ENCODE measurements at regions not wholly inside any gene's neighbourhood (a gene's known extent, or its start where the extent isn't known, plus 50 kb on each side); places are given as distances from the start of the nearest gene placed in this dataset.

DNA sequence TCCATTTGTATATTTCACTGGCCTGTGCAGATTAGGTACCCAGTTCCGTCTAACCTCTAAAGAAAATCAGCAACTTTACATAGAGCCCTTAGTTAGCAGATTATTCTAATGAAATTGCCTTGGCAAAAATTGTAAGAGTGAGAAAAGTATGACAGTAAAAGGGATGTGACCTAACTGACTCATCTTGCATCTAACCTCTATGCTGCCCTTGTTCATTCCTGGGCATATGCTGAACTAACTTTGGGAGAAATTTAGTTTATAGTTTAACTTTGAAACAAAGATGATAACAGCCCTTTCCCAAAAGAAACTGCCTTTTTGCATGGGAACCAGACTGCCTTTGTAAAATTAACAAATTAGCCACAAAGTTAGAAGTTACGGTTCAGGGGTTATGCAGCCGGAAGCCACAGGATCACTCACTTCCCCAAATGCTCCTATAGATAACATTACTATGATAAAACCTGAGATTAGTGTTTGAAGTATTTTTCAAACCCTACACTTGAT lies 839.8 kb upstream of the ALCAM start:
- H3K4me3 ChIP-seq (ENCODE audit: low read length): no peak overlapping the region
- TF ChIP-seq, protein P1, sequence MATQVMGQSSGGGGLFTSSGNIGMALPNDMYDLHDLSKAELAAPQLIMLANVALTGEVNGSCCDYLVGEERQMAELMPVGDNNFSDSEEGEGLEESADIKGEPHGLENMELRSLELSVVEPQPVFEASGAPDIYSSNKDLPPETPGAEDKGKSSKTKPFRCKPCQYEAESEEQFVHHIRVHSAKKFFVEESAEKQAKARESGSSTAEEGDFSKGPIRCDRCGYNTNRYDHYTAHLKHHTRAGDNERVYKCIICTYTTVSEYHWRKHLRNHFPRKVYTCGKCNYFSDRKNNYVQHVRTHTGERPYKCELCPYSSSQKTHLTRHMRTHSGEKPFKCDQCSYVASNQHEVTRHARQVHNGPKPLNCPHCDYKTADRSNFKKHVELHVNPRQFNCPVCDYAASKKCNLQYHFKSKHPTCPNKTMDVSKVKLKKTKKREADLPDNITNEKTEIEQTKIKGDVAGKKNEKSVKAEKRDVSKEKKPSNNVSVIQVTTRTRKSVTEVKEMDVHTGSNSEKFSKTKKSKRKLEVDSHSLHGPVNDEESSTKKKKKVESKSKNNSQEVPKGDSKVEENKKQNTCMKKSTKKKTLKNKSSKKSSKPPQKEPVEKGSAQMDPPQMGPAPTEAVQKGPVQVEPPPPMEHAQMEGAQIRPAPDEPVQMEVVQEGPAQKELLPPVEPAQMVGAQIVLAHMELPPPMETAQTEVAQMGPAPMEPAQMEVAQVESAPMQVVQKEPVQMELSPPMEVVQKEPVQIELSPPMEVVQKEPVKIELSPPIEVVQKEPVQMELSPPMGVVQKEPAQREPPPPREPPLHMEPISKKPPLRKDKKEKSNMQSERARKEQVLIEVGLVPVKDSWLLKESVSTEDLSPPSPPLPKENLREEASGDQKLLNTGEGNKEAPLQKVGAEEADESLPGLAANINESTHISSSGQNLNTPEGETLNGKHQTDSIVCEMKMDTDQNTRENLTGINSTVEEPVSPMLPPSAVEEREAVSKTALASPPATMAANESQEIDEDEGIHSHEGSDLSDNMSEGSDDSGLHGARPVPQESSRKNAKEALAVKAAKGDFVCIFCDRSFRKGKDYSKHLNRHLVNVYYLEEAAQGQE (IDR thresholded peaks at IDR 0.05; ENCODE audit: borderline replicate concordance): no peak
- TF ChIP-seq POLR2AphosphoS5 (IDR thresholded peaks at IDR 0.05) (no peak), EP300 (conservative IDR thresholded peaks at IDR 0.05; ENCODE audit: poor library complexity, severe bottlenecking) (no peak), TAF1 (IDR thresholded peaks at IDR 0.05; ENCODE audit: low read depth) (no peak), RAD21 (conservative IDR thresholded peaks at IDR 0.05) (no peak), EZH2 (IDR thresholded peaks at IDR 0.05; ENCODE audit: borderline replicate concordance, insufficient read depth, low read length, poor library complexity, severe bottlenecking) (no peak), SMC3 (conservative IDR thresholded peaks at IDR 0.05; ENCODE audit: poor library complexity) (no peak), MXI1 (conservative IDR thresholded peaks at IDR 0.05; ENCODE audit: poor library complexity, severe bottlenecking) (no peak)
- TF ChIP-seq, protein P2, sequence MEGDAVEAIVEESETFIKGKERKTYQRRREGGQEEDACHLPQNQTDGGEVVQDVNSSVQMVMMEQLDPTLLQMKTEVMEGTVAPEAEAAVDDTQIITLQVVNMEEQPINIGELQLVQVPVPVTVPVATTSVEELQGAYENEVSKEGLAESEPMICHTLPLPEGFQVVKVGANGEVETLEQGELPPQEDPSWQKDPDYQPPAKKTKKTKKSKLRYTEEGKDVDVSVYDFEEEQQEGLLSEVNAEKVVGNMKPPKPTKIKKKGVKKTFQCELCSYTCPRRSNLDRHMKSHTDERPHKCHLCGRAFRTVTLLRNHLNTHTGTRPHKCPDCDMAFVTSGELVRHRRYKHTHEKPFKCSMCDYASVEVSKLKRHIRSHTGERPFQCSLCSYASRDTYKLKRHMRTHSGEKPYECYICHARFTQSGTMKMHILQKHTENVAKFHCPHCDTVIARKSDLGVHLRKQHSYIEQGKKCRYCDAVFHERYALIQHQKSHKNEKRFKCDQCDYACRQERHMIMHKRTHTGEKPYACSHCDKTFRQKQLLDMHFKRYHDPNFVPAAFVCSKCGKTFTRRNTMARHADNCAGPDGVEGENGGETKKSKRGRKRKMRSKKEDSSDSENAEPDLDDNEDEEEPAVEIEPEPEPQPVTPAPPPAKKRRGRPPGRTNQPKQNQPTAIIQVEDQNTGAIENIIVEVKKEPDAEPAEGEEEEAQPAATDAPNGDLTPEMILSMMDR (IDR thresholded peaks at IDR 0.05; ENCODE audit: poor library complexity, severe bottlenecking): no peak

DNA sequence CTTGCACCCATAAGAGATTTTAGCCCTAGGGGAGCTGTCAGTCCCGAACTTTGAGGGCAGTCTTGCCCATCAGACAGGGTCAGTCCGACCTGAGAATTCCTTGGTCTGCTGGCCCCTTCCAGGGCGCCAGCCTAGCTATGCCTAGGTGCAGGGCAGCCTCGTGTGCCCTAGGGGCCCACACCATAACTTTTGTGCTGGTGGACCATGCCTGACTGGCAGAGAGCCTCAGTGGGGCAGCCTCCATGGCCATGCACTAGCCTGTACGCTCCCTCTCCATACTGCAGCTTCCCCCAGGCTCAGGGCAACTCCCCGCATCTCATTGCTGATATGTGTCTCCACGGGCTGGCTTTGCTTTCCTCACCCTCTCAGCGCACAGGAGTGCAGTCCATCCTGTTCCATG lies 835.8 kb upstream of the ALCAM start:
- Histone ChIP-seq H3K27ac (ENCODE audit: low read length) (no peak overlapping the region), H3K4me2 (ENCODE audit: low read length) (no peak overlapping the region), H3K27me3 (ENCODE audit: insufficient read depth, low read depth, low read length) (no peaks in the 10 kb centered on the region), H3K79me2 (replicated peaks; ENCODE audit: insufficient read depth, low read length) (no peaks in the 10 kb centered on the region), H3K9ac (ENCODE audit: low read length) (no peak overlapping the region), H3K36me3 (ENCODE audit: insufficient read depth, low read length) (no peaks in the 10 kb centered on the region), H3K4me3 (ENCODE audit: low read length) (no peak overlapping the region), H4K20me1 (ENCODE audit: insufficient read depth) (no peaks in the 10 kb centered on the region), H2AFZ (ENCODE audit: low read depth, low read length) (no peak overlapping the region), H3F3A (ENCODE audit: insufficient read depth, low read length, poor library complexity, severe bottlenecking) (no peaks in the 10 kb centered on the region), H3K9me2 (ENCODE audit: insufficient read depth, low read length) (no peaks in the 10 kb centered on the region), H3K9me3 (ENCODE audit: low read length) (no peaks in the 10 kb centered on the region)
- TF ChIP-seq, protein P2 (IDR thresholded peaks at IDR 0.05; ENCODE audit: poor library complexity, severe bottlenecking): no peak
- TF ChIP-seq MXI1 (conservative IDR thresholded peaks at IDR 0.05; ENCODE audit: poor library complexity, severe bottlenecking) (no peak), EZH2 (IDR thresholded peaks at IDR 0.05; ENCODE audit: borderline replicate concordance, insufficient read depth, low read length, poor library complexity, severe bottlenecking) (no peak), SMC3 (conservative IDR thresholded peaks at IDR 0.05; ENCODE audit: poor library complexity) (no peak), RAD21 (conservative IDR thresholded peaks at IDR 0.05) (no peak), EP300 (conservative IDR thresholded peaks at IDR 0.05; ENCODE audit: poor library complexity, severe bottlenecking) (no peak), POLR2AphosphoS5 (IDR thresholded peaks at IDR 0.05) (no peak), TAF1 (IDR thresholded peaks at IDR 0.05; ENCODE audit: low read depth) (no peak)
- TF ChIP-seq, protein P1 (IDR thresholded peaks at IDR 0.05; ENCODE audit: borderline replicate concordance): no peak

More for the DNA sequence above, 839.8 kb upstream of the ALCAM start:
- Histone ChIP-seq H3K79me2 (replicated peaks; ENCODE audit: insufficient read depth, low read length) (no peaks in the 10 kb centered on the region), H3K27me3 (ENCODE audit: insufficient read depth, low read depth, low read length) (no peaks in the 10 kb centered on the region), H3F3A (ENCODE audit: insufficient read depth, low read length, poor library complexity, severe bottlenecking) (no peaks in the 10 kb centered on the region), H4K20me1 (ENCODE audit: insufficient read depth) (no peaks in the 10 kb centered on the region), H3K36me3 (ENCODE audit: insufficient read depth, low read length) (no peaks in the 10 kb centered on the region), H3K9ac (ENCODE audit: low read length) (no peak overlapping the region), H2AFZ (ENCODE audit: low read depth, low read length) (no peak overlapping the region), H3K9me3 (ENCODE audit: low read length) (no peaks in the 10 kb centered on the region), H3K27ac (ENCODE audit: low read length) (no peak overlapping the region), H3K9me2 (ENCODE audit: insufficient read depth, low read length) (no peaks in the 10 kb centered on the region), H3K4me2 (ENCODE audit: low read length) (no peak overlapping the region)
